Testis (tissue), 2 donors: ENCODE measurements at regions not wholly inside any gene's neighbourhood (a gene's known extent, or its start where the extent isn't known, plus 50 kb on each side); places are given as distances from the start of the nearest gene placed in this dataset.

Experiments
- POLR2A ChIP-seq: fragments of 450-650 bp; IDR thresholded peaks from one replicate; pipeline ENCODE4 v1.6.1; 2017; ENCODE audit warnings: antibody characterized with exemption, mild to moderate bottlenecking, moderate library complexity
- TF ChIP-seq, protein P1 (sequence below), 3 experiments: fragments of 450-650 bp in 2 of 3; fragments of 200-600 bp in 1 of 3; sonication (generic) in 1 of 3; IDR thresholded peaks; one replicate each; pipeline ENCODE4 v1.5.1; 2016 to 2019; ENCODE audit warnings: antibody characterized with exemption in 3 of 3, mild to moderate bottlenecking in 2 of 3, moderate library complexity in 1 of 3

- TF ChIP-seq POLR2A = no peak
- TF ChIP-seq, protein P1, sequence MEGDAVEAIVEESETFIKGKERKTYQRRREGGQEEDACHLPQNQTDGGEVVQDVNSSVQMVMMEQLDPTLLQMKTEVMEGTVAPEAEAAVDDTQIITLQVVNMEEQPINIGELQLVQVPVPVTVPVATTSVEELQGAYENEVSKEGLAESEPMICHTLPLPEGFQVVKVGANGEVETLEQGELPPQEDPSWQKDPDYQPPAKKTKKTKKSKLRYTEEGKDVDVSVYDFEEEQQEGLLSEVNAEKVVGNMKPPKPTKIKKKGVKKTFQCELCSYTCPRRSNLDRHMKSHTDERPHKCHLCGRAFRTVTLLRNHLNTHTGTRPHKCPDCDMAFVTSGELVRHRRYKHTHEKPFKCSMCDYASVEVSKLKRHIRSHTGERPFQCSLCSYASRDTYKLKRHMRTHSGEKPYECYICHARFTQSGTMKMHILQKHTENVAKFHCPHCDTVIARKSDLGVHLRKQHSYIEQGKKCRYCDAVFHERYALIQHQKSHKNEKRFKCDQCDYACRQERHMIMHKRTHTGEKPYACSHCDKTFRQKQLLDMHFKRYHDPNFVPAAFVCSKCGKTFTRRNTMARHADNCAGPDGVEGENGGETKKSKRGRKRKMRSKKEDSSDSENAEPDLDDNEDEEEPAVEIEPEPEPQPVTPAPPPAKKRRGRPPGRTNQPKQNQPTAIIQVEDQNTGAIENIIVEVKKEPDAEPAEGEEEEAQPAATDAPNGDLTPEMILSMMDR (IDR thresholded peaks at IDR 0.05) = no peak
Measured at GRCh38 chr2:88334418-88334817, 118.1 kb downstream of the FOXI3 start.
